Smooth muscle cell (in vitro differentiated cells): ENCODE measurements at regions not wholly inside any gene's neighbourhood (a gene's known extent, or its start where the extent isn't known, plus 50 kb on each side); places are given as distances from the start of the nearest gene placed in this dataset.

ENCODE experiments used
- DNase-seq: peaks from one replicate; lab custom pipeline; 2025; ENCODE audit not compliant: unreplicated experiment; lab: John Stamatoyannopoulos, UW
- H2AFZ ChIP-seq: fragments of 200-600 bp; sonication (generic); 2 replicates; pipeline ENCODE4 v1.6.0; 2016; ENCODE audit warnings: antibody characterized with exemption, low read depth, mild to moderate bottlenecking
- H3F3A ChIP-seq: fragments of 200-600 bp; sonication (generic); 2 replicates; pipeline ENCODE4 v1.6.0; 2017; ENCODE audit warnings: antibody characterized with exemption, low read depth
- H3K27ac ChIP-seq: fragments of 200-600 bp; sonication (generic); 2 replicates; pipeline ENCODE4 v1.5.1; 2016; ENCODE audit warnings: low read depth, mild to moderate bottlenecking
- H3K27me3 ChIP-seq: fragments of 200-600 bp; sonication (generic); 2 replicates; pipeline ENCODE4 v1.6.1; 2016; ENCODE audit warnings: low read depth, mild to moderate bottlenecking
- H3K36me3 ChIP-seq: fragments of 200-600 bp; sonication (generic); 2 replicates; pipeline ENCODE4 v1.5.1; 2016; ENCODE audit warnings: low read depth
- H3K4me1 ChIP-seq: fragments of 200-600 bp; sonication (generic); 2 replicates; pipeline ENCODE4 v1.5.1; 2016; ENCODE audit warnings: low read depth
- H3K4me2 ChIP-seq: fragments of 200-600 bp; sonication (generic); 2 replicates; pipeline ENCODE4 v1.6.0; 2016; ENCODE audit warnings: mild to moderate bottlenecking
- H3K4me3 ChIP-seq: fragments of 200-600 bp; sonication (generic); 2 replicates; pipeline ENCODE4 v1.5.1; 2016; ENCODE audit warnings: mild to moderate bottlenecking
- H3K79me2 ChIP-seq: fragments of 200-600 bp; sonication (generic); 2 replicates; pipeline ENCODE4 v1.6.0; 2016; ENCODE audit warnings: low read depth, mild to moderate bottlenecking
- H3K9ac ChIP-seq: fragments of 200-600 bp; sonication (generic); 2 replicates; pipeline ENCODE4 v1.6.0; 2016; ENCODE audit warnings: low read depth
- H3K9me3 ChIP-seq: fragments of 200-600 bp; sonication (generic); replicated peaks from 2 replicates; pipeline ENCODE4 v1.5.1; 2016; ENCODE audit warnings: low read depth
- H4K20me1 ChIP-seq: fragments of 200-600 bp; sonication (generic); 2 replicates; pipeline ENCODE4 v1.6.0; 2016; ENCODE audit warnings: low read depth
- WGBS: methylation state at CpG from one replicate; pipeline ENCODE4 v1.1.7; 2016; ENCODE audit warnings: low lambda C conversion rate; 5-methylcytosine and 5-hydroxymethylcytosine counted together
- TF ChIP-seq, protein P1 (sequence below): fragments of 200-600 bp; sonication (generic); IDR thresholded peaks from 2 replicates; pipeline ENCODE4 v1.5.1; 2017; ENCODE audit warnings: borderline replicate concordance, mild to moderate bottlenecking, antibody characterized with exemption; ENCODE audit not compliant: insufficient read depth, poor library complexity, severe bottlenecking

DNA sequence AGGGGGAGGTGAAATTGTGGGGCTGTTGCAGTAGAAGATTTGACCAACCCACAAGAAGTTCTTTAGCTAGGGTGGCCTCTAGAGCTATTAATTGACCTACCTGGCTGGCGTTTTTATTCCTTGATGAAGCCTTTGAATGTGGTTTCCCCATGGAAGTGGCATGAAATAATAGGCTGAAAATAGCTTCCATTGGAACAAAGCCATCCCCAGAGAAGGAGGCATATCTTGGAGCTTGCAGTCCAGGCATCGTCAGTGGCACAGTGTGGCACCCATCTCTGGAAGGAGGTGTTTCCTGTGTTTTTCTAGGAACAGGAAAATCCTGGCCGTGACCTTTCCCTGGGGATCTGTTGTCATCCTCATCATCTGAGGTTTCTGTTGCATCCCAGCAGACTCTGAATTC lies 96.3 kb upstream of the WDR1 start:
- Histone ChIP-seq H3K27me3 (no peaks in the 10 kb centered on the region), H2AFZ (no peak overlapping the region), H3F3A (no peaks in the 10 kb centered on the region), H3K27ac (no peak overlapping the region), H3K79me2 (no peaks in the 10 kb centered on the region), H3K9ac (no peak overlapping the region), H3K4me3 (no peak overlapping the region), H4K20me1 (no peaks in the 10 kb centered on the region), H3K4me1 (no peaks in the 10 kb centered on the region), H3K36me3 (no peaks in the 10 kb centered on the region), H3K9me3 (no peaks in the 10 kb centered on the region), H3K4me2 (no peak overlapping the region)
- DNase-seq: no peak
- 76% methylated on average over 3 of the region's 3 CpGs for WGBS
- TF ChIP-seq, protein P1, sequence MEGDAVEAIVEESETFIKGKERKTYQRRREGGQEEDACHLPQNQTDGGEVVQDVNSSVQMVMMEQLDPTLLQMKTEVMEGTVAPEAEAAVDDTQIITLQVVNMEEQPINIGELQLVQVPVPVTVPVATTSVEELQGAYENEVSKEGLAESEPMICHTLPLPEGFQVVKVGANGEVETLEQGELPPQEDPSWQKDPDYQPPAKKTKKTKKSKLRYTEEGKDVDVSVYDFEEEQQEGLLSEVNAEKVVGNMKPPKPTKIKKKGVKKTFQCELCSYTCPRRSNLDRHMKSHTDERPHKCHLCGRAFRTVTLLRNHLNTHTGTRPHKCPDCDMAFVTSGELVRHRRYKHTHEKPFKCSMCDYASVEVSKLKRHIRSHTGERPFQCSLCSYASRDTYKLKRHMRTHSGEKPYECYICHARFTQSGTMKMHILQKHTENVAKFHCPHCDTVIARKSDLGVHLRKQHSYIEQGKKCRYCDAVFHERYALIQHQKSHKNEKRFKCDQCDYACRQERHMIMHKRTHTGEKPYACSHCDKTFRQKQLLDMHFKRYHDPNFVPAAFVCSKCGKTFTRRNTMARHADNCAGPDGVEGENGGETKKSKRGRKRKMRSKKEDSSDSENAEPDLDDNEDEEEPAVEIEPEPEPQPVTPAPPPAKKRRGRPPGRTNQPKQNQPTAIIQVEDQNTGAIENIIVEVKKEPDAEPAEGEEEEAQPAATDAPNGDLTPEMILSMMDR: no peak

GRCh38 chr4:10212400-10212799 lies 95.8 kb upstream of the WDR1 start:
- no peak overlapping the region for H3K4me3 ChIP-seq
- TF ChIP-seq, protein P1: no peak
- no peak for DNase-seq
- no peaks in the 10 kb centered on the region for H3K27me3 ChIP-seq
- no peaks in the 10 kb centered on the region for H3F3A ChIP-seq
- H3K9me3 ChIP-seq: no peaks in the 10 kb centered on the region
- no peaks in the 10 kb centered on the region for H3K4me1 ChIP-seq
- H4K20me1 ChIP-seq: no peaks in the 10 kb centered on the region
- whole genome bisulfite sequencing: 84% methylated on average over 2 of the region's 2 CpGs
- H2AFZ ChIP-seq: no peak overlapping the region
- no peak overlapping the region for H3K9ac ChIP-seq
- no peak overlapping the region for H3K4me2 ChIP-seq
- H3K27ac ChIP-seq: no peak overlapping the region
- H3K36me3 ChIP-seq: no peaks in the 10 kb centered on the region
- no peaks in the 10 kb centered on the region for H3K79me2 ChIP-seq

GRCh38 chr4:10207116-10207515 lies 90.5 kb upstream of the WDR1 start:
- H3K79me2 ChIP-seq: no peaks in the 10 kb centered on the region
- H3K27ac ChIP-seq: no peak overlapping the region
- no peaks in the 10 kb centered on the region for H3F3A ChIP-seq
- H3K9ac ChIP-seq: no peak overlapping the region
- H3K36me3 ChIP-seq: no peaks in the 10 kb centered on the region
- no peaks in the 10 kb centered on the region for H3K27me3 ChIP-seq
- WGBS: 67% methylated on average over 4 of the region's 4 CpGs
- no peak overlapping the region for H3K4me2 ChIP-seq
- H4K20me1 ChIP-seq: no peaks in the 10 kb centered on the region
- no peak for DNase-seq
- H2AFZ ChIP-seq: no peak overlapping the region
- no peaks in the 10 kb centered on the region for H3K9me3 ChIP-seq
- TF ChIP-seq, protein P1: no peak
- H3K4me1 ChIP-seq: no peaks in the 10 kb centered on the region
- no peak overlapping the region for H3K4me3 ChIP-seq

DNA sequence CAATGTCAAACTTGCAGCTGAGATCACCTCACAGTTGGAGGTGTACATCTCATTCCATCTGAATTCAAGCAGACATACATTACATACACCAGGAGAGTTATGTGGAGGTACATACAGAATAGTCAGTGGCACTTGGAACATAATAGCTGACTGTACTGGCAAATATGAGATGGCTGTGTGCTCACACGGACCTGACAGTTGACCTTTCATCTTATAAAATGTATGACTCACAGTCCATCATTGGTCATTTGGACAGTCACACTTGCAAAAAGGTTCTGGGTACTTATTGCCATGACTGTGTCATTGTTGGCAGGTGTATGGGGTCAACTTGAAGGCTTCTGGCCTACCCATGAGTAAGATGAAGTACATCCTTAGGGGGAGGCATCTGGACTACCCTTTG lies 88.6 kb upstream of the WDR1 start:
- Histone ChIP-seq H4K20me1 (no peaks in the 10 kb centered on the region), H3F3A (no peaks in the 10 kb centered on the region), H2AFZ (no peak overlapping the region), H3K9ac (no peak overlapping the region), H3K27ac (no peak overlapping the region), H3K36me3 (no peaks in the 10 kb centered on the region), H3K4me1 (no peaks in the 10 kb centered on the region), H3K4me3 (no peak overlapping the region), H3K9me3 (no peaks in the 10 kb centered on the region), H3K4me2 (no peak overlapping the region), H3K79me2 (no peaks in the 10 kb centered on the region), H3K27me3 (no peaks in the 10 kb centered on the region)
- WGBS: 71% methylated on average over 1 of the region's 1 CpG
- no peak for DNase-seq
- TF ChIP-seq, protein P1: no peak
